ENCODE measurements at regions not wholly inside any gene's neighbourhood (a gene's known extent, or its start where the extent isn't known, plus 50 kb on each side); places are given as distances from the start of the nearest gene placed in this dataset.

DNA sequence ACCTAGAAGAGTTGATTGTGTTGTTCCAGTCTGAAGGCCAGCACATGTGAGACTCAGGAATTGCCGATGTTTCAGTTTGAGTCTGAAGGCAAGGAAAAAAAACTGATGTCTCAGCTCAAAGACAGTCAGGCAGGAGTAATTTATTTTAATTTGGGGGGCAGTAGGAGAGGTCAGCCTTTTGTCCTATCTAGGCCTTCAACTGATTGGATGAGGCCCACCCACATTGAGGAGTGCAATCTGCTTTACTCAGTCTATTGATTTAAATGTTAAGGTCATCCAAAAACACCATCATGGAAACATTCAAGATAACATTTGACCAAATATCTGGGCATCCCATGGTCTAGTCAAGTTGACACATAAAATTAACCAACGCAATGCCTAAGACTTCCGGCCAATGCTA, 288.9 kb downstream of the CDK5RAP2 start:
- no peak for DNase-seq

DNA sequence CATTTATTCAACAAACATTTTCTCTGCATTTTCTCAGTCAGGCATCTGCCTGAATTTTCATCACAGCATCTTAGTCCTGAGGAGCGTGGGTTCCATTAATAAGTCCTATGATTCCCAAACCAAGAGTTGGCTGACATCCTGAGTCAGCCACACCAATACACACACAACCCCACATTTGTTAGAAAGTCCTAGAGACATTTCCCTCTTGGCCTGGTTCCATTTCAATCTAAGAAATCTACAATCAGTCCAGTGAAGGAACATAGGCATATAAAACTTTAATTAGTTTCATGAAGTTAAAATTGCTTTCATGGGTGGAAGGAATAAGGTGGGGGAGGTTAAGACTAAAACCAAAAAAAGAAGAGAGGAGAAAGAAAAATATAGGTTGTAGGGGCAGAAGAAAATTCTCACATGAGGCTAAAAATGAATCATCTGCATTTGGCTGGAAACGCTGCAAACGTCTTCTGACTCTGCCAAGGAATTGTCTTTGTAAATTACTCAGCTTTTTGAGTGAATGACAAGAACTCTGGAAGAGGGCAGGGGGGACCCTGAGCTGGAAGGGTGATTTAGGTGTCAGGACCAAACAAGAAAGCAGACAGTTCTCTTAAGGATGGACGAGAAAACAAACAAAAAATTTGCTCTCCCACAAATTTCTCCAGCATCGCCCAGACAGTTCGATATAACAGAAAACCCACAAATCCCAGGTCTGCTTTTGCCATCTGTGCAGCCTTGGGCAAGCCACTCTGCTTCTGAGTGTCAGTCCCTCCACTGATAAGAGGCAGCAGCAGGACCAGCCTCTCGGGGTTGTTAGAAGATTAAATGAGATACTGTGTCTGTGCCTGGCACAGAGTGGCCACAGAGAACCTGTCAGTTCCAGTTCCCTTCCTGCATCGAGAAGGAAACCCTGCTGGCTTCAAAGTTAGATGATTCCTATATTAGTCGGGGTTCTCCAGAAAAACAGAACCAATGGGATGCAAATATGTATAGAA, 289.7 kb downstream of the CDK5RAP2 start:
- DNase-seq, result no peak

DNA sequence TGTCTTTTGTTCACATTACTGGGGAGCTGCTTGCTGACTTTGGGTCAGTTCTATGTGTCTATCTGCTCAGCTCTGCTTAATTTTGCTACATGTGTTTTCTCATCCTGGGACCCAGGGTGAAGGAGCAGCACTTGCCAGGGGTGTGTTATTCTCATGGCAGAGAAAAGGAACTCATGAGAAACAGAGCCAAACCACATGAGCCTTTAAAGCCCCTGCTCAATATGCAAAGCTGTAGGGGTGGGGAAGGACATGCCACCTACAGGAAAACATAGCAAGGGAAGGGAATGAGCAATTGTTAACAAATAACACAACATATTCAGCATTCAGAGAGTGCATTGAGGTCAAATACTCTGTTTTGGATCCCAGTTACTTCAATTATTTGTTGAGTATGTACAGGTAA, 290.9 kb downstream of the CDK5RAP2 start:
- no peak for DNase-seq

DNA sequence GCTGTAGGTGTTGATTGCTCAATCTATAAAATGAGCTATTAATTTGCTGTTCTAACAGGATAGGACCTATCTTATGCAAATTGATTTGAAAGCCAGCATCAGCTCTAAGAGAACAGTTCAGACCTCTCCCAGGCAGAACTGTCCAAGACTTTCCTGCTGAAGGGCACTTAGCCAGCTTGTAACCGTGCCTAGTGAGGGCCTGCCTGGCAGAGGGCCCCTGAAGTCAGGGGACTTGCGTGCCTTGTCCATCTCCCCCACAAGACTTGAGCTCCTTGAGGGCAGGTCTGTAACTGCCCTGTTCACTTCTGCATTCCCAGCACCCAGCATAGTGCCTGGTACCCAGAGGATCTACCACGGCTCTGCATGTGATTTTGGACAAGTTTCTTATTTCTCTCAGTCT, 293.4 kb downstream of the CDK5RAP2 start:
- DNase-seq, result no peak

DNA sequence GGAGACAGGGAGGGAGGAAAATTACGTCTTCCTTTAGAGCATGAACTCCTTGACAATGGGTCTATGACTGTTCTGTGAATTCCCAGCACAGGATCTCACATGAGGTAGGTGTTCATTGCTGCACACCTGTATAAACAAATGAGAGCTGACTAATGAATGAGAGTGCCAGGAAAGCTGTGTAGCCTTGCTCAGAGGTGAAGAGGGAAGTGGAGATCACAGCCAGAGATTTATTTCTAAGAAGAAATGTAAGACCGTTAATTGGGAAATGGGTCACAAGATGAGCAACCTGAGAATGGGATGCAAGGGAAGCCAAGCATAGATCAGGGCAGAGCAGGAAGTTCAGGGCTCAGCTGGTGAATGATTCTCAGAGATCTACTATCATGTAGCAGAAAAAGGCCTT, 295.1 kb downstream of the CDK5RAP2 start:
- DNase-seq, result no peak

DNA sequence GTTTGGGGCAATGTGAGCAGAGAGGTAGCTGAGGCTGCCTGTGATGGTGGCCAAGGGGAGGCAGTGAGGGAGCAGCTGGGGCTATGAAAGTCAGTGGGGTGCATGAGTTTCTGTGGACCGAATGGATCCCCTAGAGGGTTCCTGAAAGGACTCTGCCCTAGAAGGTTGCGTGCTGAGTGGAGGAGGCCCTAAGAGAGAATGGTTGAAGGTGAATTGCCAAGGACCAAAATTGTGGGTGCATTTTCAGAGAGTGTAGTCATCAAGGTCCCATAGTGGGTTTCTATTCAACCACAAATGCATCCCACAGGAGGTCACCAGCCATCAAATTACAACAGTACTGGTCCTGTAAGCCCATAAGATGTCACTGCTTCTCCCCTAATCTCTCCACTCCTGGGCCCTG, 298.3 kb downstream of the CDK5RAP2 start:
- DNase-seq, result no peak

DNA sequence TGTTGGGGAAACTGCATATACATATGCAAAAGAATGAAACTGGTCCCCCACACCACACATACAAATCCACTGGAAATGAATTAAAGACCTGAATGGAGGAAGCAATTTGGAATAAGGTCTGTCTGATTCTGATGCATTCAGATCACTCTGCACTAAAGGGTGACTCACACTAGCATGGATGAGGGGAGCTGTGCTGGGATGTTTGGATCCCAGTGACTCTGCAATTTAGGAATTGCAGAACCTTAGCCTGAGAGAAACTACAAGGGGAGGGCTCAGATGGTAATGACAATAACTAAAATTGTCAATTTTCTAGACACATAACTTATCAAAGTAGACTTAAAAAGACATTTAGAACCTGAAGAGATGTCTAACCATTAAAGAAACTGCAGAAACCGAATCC, 312.0 kb downstream of the CDK5RAP2 start:
- no peak for DNase-seq

DNA sequence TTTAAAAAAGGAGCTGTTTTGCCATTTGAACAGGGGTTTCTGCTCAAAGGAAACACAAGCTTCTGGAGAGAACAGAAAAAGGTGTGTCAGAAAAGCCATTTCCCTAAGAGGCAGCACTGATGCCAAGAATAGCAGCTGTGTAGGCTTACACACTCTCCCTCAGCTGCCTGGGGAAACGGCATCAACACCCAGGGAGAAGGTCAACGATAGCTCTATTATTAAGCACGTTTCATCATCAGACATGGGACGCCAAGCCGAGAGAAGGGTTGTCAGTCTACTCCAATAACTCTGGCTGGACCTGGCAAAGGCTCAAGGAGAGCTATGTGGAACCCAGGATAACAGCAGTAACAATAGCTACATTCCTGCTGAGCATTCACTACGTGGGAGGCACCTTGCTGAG, 314.2 kb downstream of the CDK5RAP2 start:
- DNase-seq, result no peak

DNA sequence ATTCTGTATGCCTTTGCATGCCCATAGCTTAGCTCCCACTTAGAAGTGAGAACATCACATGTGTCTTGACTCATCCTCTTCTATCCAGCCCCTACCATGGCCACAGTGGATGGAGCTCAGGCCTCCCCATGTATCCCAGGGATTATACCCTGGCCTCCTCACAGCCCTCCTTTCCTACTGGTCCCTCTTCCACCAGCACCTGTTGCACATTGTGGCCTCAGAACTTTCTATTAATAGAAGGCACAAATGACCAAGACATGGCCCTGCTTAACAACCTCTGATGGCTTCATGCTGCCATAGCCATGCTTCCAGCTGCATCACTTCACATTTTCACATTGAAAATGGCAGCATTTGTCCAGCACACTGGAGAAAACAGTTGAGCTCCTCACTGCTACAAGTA, 315.4 kb downstream of the CDK5RAP2 start:
- DNase-seq, result no peak

DNA sequence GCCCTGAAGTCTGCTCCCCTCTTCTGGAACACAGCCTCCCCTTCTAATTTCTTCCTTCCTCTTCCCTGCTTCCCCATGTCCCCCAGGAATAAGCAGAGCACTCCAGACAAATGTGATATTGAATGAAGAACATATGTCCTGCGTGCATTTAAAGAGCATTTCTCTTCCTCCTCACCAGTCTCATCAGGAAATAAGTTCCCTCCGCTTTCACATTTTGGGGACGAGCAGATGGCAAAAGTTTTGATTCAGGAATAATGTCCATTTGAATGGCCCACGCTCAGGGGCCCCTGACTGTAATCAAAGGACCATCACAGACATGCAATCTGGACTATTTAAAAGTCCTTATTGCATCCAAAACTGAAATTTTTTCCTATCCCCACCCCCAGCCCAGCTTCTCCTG, 316.1 kb downstream of the CDK5RAP2 start:
- DNase-seq, result peak in 1 of 2 experiments; percentile 22

DNA sequence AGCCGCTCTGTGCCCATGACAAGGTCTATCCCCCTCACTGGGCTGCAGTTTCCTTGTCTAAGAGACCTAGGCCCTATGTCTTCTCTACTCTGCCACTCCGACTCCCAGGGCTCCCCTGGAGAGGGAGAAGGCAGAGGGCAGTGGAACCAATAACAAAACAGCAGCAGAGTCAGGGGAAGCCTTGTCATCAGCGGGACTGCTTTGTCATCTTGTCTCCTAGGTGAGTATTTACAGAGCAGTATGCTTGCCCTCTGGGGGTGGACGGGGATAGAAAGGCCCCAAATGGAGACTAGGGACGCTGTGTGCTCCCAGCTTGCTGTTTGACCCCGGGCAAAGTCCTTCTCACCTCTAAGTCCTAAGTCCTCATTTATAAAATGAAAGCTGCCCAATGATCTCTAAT, 318.5 kb downstream of the CDK5RAP2 start:
- DNase-seq, result no peak

DNA sequence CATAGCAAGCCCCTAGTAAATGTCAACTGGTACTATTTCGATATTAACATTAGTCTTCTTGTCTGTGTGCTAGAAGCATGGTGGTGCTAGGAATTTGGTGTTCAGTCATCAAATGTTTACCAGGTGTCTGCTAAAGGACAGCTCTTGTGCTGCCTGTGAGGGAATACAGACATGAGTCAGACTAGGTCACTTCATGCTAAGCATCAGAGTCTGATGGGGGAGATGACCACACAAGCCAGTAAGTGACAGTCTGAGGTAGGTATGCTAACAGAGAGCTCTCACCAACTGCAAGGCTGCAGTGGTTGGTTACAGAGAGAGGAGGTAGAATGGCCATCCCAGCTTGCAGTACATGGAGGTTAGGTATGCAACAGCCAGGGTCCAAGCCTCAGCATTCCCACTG, 320.9 kb downstream of the CDK5RAP2 start:
- no peak for DNase-seq

DNA sequence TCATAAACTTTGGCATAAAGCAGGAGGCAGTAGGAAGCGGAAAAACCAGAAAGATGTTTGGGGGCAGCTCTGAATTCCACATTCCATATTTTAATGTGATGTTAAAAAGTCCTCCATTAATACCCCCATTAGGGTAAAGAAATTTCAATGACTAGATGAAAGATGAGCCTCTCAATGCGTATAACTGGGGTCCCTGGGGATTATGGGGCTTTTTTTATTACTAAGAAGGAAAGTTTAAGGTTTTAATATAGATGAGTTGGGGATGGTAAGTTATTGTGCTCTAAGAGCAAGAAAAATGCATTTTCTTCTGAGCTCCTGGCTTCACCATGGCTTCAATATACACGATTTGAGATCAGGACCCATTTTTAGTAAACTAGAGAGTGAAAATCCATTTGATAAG, 321.9 kb downstream of the CDK5RAP2 start:
- DNase-seq, result peak in 1 of 2 experiments; percentile 73

DNA sequence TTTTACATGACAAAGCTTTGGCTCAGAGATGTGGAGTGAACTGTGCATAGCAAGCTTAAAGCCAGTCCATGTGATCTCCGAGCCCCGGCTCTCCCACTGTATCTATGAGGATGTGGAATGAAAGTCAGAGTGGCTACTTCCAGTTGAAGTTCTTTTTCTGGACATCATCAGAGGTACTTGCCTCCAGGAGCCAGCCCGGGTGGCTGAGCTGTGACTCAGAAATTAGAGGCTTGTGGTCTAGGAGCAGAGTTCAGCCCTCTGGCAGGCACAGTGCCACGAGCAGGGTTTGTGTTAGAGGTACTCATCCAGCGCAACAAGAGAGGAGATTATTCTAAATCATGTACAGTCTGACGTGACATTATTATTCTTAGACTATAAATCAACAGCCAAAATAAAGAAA, 322.5 kb downstream of the CDK5RAP2 start:
- DNase-seq, result peak; percentile 31 to 57

DNA sequence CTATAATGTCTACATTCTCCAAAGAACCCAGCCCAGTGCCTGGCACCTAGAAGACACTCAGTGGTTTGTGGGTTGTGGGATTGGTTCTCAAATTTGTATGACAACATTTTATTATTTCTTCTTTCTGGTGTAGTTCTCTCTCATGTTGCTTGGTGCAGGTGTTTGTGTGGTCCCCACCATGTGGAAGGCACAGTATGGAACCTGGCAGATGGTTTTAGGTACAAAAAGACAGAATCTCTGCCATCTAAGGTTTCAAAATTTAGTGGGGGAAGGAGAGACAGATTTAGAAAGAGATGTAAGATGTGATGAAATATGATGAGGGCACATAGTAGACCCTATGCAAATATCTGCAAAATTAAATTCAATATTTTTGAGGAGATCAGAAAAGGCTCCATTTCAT, 323.8 kb downstream of the CDK5RAP2 start:
- no peak for DNase-seq

DNA sequence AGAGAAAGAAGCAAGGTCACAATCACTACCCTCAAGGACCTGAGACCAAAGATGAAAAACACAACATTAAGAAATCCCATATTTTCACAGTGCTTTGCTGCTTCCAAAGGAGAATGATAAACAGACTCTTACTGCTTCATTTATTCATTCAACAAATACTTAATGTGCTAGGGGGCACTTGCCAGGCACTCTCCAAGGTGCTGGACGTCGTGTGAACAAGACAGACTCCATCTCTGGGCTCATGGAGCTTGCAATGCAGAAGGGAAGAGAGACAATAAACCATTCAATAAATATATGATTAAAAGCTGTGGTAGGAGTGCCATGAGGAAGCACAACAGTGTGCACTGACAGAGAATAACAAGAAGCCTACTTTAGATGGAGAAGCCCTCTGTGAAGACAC, 327.7 kb downstream of the CDK5RAP2 start:
- DNase-seq, result no peak

DNA sequence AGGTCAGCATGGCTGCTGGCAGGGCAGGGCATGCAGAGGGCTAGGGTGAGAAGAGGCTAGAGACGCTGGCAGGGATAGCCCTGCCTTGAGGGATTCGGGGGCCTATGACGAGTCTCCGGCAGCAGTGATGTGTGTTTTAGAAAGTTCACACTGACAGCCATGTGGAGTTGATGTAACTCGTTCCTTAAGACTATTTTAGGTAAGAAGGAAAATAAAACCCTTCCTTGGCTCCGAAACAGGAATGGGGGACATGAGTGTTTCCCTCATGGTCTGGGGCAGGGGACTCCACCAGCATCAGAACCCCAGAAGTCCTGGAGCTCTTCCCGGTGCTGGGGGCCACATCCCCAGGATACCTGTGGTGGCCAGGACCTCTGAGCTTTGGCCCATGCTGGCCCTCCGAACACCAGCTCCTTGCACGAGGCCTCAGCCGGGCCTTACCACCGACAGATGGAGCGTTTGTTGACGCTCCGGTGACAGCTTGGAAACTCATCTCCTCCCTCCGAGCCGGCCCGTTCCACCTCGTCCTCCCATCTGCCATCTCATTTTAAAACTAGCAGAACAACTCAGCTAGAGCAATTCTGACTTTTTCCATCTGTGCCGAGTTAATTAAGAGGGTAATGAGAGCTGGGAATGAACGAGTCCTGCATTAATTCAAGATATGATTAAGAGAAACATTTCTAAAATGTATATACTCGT, 337.7 kb downstream of the CDK5RAP2 start:
- peak; percentile 99 for DNase-seq

DNA sequence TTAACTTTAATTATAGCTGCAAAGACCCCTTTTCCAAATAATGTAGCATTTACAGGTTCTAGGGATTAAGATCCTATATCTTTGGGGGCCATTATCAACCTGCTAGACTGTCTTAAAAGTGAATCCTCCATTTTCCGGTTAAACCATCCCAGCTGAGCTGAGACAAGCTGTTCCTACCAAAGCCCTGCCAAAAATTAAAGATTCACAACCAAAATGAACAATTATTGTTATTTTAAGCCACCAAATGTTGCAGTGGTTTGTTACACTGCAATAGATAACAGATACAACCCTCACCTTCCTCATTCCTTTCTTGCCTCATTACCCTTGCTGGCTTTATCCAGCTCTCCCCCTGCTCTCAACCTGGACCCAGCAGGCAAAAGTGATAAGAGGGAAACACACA, 343.4 kb downstream of the CDK5RAP2 start:
- DNase-seq, result no peak

DNA sequence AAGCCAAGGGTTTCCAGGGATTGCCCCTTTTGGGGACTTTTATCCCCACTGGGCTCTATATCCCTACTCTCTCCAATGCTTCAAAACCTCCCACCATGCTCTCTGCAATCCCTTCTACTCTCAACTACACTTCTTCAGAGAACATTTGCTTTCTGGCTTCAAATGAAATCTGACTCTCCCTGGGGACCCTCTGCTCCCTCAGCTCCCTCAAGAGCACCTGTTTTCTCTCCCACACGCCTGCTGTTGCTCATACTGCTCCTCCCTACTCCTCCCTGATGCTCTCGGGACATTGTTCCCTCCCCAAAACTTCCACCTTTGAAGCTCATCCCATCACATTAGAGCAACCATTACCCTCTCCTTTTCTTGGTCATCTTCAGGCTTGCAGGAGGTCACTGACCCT, 344.9 kb downstream of the CDK5RAP2 start:
- DNase-seq, result peak; percentile 79 to 96

DNA sequence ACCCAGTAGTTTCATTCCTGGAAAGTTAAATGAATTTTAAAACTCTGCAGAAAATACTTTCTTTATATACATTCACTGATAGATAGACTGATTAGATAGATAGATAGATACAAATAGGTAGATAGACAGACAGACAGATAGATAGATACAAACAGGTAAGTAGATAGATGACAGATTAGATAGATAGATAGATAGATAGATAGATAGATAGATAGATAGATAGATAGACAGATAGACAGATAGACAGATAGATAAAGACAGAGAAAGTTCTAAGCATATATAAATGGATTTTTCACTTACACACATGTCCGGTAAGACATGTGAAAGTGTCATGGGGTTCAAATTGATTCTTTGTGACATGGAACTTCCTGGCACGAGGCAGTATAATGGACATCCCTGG, 349.7 kb downstream of the CDK5RAP2 start:
- no peak for DNase-seq

DNA sequence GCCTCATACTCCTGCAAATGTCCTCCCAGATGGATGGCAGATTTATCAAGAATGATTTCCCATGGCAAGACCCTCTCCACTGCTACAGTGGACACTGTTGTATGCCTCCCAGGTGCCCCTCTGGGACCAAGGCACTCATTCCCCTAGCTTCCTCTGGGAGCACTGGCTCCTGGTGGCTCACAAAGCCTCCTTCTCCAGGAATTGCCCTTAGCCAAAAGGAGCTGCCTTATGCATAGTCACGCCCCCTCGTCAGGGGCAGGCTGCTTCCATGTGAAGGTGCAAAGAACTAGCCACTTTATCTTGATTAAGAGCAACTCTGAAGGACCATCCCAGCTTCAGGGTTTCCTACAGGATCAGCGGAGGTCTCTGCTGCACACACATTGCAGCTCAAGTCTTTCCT, 358.1 kb downstream of the CDK5RAP2 start:
- DNase-seq, result no peak

DNA sequence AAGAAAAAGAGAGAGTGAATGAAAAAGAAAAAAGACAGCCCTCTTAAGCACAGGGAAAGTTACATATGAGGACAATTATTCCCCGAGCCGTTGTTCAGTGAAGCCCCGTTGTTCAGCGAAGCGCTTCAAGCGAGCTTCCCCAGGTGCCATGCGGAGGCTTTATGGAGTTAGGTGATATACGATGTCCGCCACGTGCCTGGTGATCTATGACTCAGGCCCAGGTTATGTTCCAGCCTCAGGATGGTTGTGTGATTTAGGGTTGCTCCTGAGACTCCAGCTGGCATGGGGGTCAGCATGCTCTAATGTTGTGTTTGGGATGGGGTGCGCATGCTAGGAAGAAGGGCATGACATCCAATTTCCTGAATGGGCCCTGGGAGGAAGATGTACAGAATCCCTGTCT, 365.6 kb downstream of the CDK5RAP2 start:
- DNase-seq, result no peak

DNA sequence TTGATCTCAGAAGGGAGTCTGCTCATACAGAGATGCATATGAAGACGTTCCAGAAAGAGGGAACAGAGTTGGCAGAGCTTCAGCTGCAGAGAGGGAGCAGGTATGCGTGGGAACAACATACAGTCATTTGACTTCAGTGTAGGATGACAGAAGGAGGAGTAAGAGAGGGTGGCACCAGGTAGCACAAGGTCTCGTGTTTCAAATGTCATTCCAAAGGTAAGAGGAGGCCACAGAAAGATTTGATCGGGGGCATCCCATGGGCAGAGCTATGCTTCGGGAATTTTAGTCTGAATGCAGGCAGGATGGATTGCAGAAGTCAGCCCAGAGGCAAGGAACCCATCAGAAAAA, 367.1 kb downstream of the CDK5RAP2 start:
- no peak for DNase-seq

DNA sequence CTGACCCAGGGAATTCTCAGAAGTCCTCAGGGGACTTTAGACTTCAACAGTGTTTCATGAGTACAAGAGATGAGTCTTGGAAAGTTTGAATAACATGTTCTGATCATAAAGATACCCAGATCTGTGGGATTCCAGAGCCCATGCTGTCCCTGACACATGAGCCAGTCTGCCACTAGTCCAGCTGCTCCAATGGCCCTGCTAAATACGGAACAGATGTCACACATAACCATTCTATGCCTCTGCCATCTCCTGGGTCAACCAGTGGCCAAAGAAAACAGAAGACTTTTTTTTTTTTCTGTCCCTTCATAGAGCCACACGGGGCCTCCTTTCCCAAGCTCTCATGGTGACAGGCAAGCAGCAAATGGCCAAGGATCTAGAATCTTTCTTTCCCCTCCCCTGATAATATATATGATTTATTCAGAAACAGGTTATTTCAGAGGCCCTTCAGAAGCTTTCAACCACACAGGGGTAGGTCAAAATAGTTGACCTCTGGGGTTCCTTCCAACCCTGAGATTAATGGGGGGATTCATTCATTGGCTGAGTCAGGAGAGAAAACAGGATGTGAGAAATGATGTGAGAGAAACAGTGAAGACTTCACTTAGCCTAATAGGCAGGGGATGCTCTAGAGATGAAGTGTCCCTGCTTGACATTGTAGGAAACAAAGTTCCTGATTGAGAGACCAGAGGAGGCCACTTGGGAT, 367.7 kb downstream of the CDK5RAP2 start:
- DNase-seq, result peak; percentile 15 to 63

All from NCI-H524 (cell line).